Endothelial cell of umbilical vein (primary cell): ENCODE measurements at regions not wholly inside any gene's neighbourhood (a gene's known extent, or its start where the extent isn't known, plus 50 kb on each side); places are given as distances from the start of the nearest gene placed in this dataset.

Experiments used
- CTCF ChIP-seq, 2 donors: IDR thresholded peaks; 1 replicate in 1 of 2; 2 replicates in 1 of 2; pipeline ENCODE4 v1.5.1; 2011; ENCODE audit warnings: low read length in 2 of 2, mild to moderate bottlenecking in 2 of 2, moderate library complexity in 2 of 2, control low read depth in 1 of 2, inconsistent platforms in 1 of 2, low read depth in 1 of 2; ENCODE audit not compliant: insufficient read depth in 1 of 2; ENCODE audit errors: extremely low read depth in 1 of 2
- EZH2 ChIP-seq: IDR thresholded peaks from 2 replicates; pipeline ENCODE4 v1.6.1; 2012; ENCODE audit warnings: borderline replicate concordance, low read depth, mild to moderate bottlenecking, moderate library complexity, low read length, inconsistent platforms; ENCODE audit not compliant: severe bottlenecking
- GATA2 ChIP-seq: IDR thresholded peaks from 2 replicates; pipeline ENCODE4 v1.7.0; 2011; ENCODE audit warnings: low read depth, mild to moderate bottlenecking, moderate library complexity, mixed read lengths, low read length; ENCODE audit not compliant: insufficient read length, insufficient read depth
- MAX ChIP-seq: IDR thresholded peaks from 2 replicates; pipeline ENCODE4 v1.6.1; 2011; ENCODE audit not compliant: insufficient read depth, insufficient read length
- MYC ChIP-seq: IDR thresholded peaks from one replicate; pipeline ENCODE4 v1.6.1; 2011; ENCODE audit warnings: mild to moderate bottlenecking, low read depth, low read length
- POLR2A ChIP-seq: IDR thresholded peaks from 2 replicates; pipeline ENCODE4 v1.6.1; 2012; ENCODE audit warnings: low read depth, mild to moderate bottlenecking, control low read depth, low read length
- POLR2AphosphoS5 ChIP-seq: IDR thresholded peaks from 2 replicates; pipeline ENCODE4 v1.6.1; 2012; ENCODE audit warnings: low read depth, mild to moderate bottlenecking, control low read depth, low read length, moderate library complexity; ENCODE audit not compliant: insufficient read depth

- TF ChIP-seq CTCF (IDR thresholded peaks at IDR 0.05; ENCODE audit: extremely low read depth in 1 of 2, insufficient read depth in 1 of 2, low read depth in 1 of 2, low read length in 2 of 2) (no peak), EZH2 (no peak), MAX (no peak), POLR2A (no peak), POLR2AphosphoS5 (no peak), MYC (no peak), GATA2 (no peak)
Measured at GRCh38 chr7:85895835-85896234, 709.0 kb upstream of the SEMA3D start.
